H9 (cell line): ENCODE measurements at regions not wholly inside any gene's neighbourhood (a gene's known extent, or its start where the extent isn't known, plus 50 kb on each side); places are given as distances from the start of the nearest gene placed in this dataset.

Source experiments
- DNase-seq: peaks from one replicate; pipeline ENCODE4 v3.0.0-alpha.2; 2017
- H2AFZ ChIP-seq: one replicate; pipeline ENCODE4 v1.6.1; 2013; ENCODE audit warnings: mild to moderate bottlenecking, low read length, control low read depth, moderate library complexity
- H2AK5ac ChIP-seq: 2 replicates; pipeline ENCODE4 v1.6.1; 2013; ENCODE audit warnings: low read length, control low read depth, mixed read lengths; ENCODE audit not compliant: insufficient read length
- H2BK120ac ChIP-seq: one replicate; pipeline ENCODE4 v1.6.1; 2013; ENCODE audit warnings: low read depth, mild to moderate bottlenecking, low read length, control low read depth, inconsistent platforms; ENCODE audit not compliant: poor library complexity, severe bottlenecking
- H2BK12ac ChIP-seq: 2 replicates; pipeline ENCODE4 v1.6.1; 2013; ENCODE audit warnings: low read length, control low read depth, mixed read lengths, low read depth; ENCODE audit not compliant: insufficient read length
- H2BK15ac ChIP-seq: 2 replicates; pipeline ENCODE4 v1.6.1; 2013; ENCODE audit warnings: low read depth, low read length, control low read depth
- H2BK20ac ChIP-seq: one replicate; pipeline ENCODE4 v1.6.1; 2013; ENCODE audit warnings: low read depth, mild to moderate bottlenecking, low read length, control low read depth, inconsistent platforms; ENCODE audit not compliant: poor library complexity, severe bottlenecking
- H2BK5ac ChIP-seq: 2 replicates; pipeline ENCODE4 v1.6.1; 2013; ENCODE audit warnings: low read length, control low read depth, mixed read lengths; ENCODE audit not compliant: insufficient read length
- H3K14ac ChIP-seq: 2 replicates; pipeline ENCODE4 v1.6.1; 2013; ENCODE audit warnings: low read length, control low read depth; ENCODE audit not compliant: insufficient read depth
- H3K18ac ChIP-seq: 2 replicates; pipeline ENCODE4 v1.6.1; 2013; ENCODE audit warnings: low read depth, mild to moderate bottlenecking, mixed read lengths, low read length, control low read depth; ENCODE audit not compliant: insufficient read length
- H3K23ac ChIP-seq: 2 replicates; pipeline ENCODE4 v1.6.1; 2013; ENCODE audit warnings: low read length, control low read depth, mixed read lengths, low read depth; ENCODE audit not compliant: insufficient read length
- H3K23me2 ChIP-seq: 2 replicates; pipeline ENCODE4 v1.6.1; 2013; ENCODE audit warnings: low read depth, mild to moderate bottlenecking, mixed read lengths, low read length, control low read depth; ENCODE audit not compliant: insufficient read length, poor library complexity, severe bottlenecking
- H3K27ac ChIP-seq: 2 replicates; pipeline ENCODE4 v1.5.1; 2013; ENCODE audit warnings: low read length, control low read depth, mixed read lengths, low read depth; ENCODE audit not compliant: insufficient read length
- H3K27me3 ChIP-seq: 2 replicates; pipeline ENCODE4 v1.6.1; 2013; ENCODE audit warnings: low read length, control low read depth, inconsistent platforms; ENCODE audit not compliant: insufficient read depth
- H3K4ac ChIP-seq: 2 replicates; pipeline ENCODE4 v1.6.1; 2013; ENCODE audit warnings: low read depth, mild to moderate bottlenecking, control low read depth, inconsistent platforms, low read length, moderate library complexity
- H3K4me1 ChIP-seq: 2 replicates; pipeline ENCODE4 v1.6.1; 2013; ENCODE audit warnings: low read length, control low read depth, inconsistent platforms; ENCODE audit not compliant: insufficient read depth
- H3K4me2 ChIP-seq: 2 replicates; pipeline ENCODE4 v1.6.1; 2013; ENCODE audit warnings: low read length, control low read depth, mixed read lengths; ENCODE audit not compliant: insufficient read length, insufficient read depth
- H3K56ac ChIP-seq: 2 replicates; pipeline ENCODE4 v1.6.1; 2013; ENCODE audit warnings: low read depth, mild to moderate bottlenecking, mixed read lengths, low read length, control low read depth; ENCODE audit not compliant: insufficient read length
- H3K79me1 ChIP-seq: 2 replicates; pipeline ENCODE4 v1.6.1; 2013; ENCODE audit warnings: low read depth, mild to moderate bottlenecking, moderate library complexity, low read length, control low read depth, inconsistent platforms; ENCODE audit not compliant: insufficient read depth, poor library complexity, severe bottlenecking
- H3K79me2 ChIP-seq: 2 replicates; pipeline ENCODE4 v1.6.1; 2013; ENCODE audit warnings: low read length, control low read depth, inconsistent platforms; ENCODE audit not compliant: insufficient read depth
- H3K9ac ChIP-seq: 2 replicates; pipeline ENCODE4 v1.6.1; 2013; ENCODE audit warnings: low read length, control low read depth, mixed read lengths; ENCODE audit not compliant: insufficient read length; ENCODE audit errors: extremely low read depth
- H3K9me3 ChIP-seq: one replicate; pipeline ENCODE4 v1.6.1; 2013; ENCODE audit warnings: low read depth, low read length, inconsistent platforms; ENCODE audit not compliant: control insufficient read depth
- H3T11ph ChIP-seq: one replicate; pipeline ENCODE4 v1.6.1; 2013; ENCODE audit warnings: mild to moderate bottlenecking, low read length, control low read depth, inconsistent platforms
- H4K20me1 ChIP-seq: one replicate; pipeline ENCODE4 v1.6.1; 2013; ENCODE audit not compliant: control insufficient read depth, insufficient read length, insufficient read depth
- H4K5ac ChIP-seq: 2 replicates; pipeline ENCODE4 v1.6.1; 2013; ENCODE audit warnings: low read depth, mild to moderate bottlenecking, mixed read lengths, low read length, control low read depth; ENCODE audit not compliant: insufficient read length
- H4K8ac ChIP-seq: replicated peaks from 2 replicates; pipeline ENCODE4 v1.6.1; 2013; ENCODE audit warnings: low read length, control low read depth, mixed read lengths, low read depth; ENCODE audit not compliant: insufficient read length
- H4K91ac ChIP-seq: 2 replicates; pipeline ENCODE4 v1.6.1; 2013; ENCODE audit warnings: low read depth, mild to moderate bottlenecking, moderate library complexity, mixed read lengths, low read length, control low read depth; ENCODE audit not compliant: insufficient read length
- H3K27ac Mint-ChIP-seq, 3 experiments: 2 replicates in 2 of 3; 3 replicates in 1 of 3; pipeline ENCODE4 v1.8.0; 2020 to 2021; ENCODE audit warnings: mixed read lengths in 3 of 3, mild to moderate bottlenecking in 1 of 3, moderate library complexity in 1 of 3
- H3K27me3 Mint-ChIP-seq: 2 replicates; pipeline ENCODE4 v1.8.0; 2021; ENCODE audit warnings: low read depth, mild to moderate bottlenecking, moderate library complexity, mixed read lengths
- H3K36me3 Mint-ChIP-seq, 3 experiments: 2 replicates in 2 of 3; 3 replicates in 1 of 3; pipeline ENCODE4 v1.8.0; 2020 to 2021; ENCODE audit warnings: low read depth in 3 of 3, mixed read lengths in 3 of 3; ENCODE audit not compliant: insufficient read depth in 1 of 3
- H3K4me1 Mint-ChIP-seq, 2 experiments: 2 replicates each; pipeline ENCODE4 v1.8.0; 2020; ENCODE audit warnings: mixed read lengths in 2 of 2
- H3K4me3 Mint-ChIP-seq, 2 experiments: 2 replicates in 1 of 2; 3 replicates in 1 of 2; pipeline ENCODE4 v1.8.0; 2020 to 2021; ENCODE audit warnings: mild to moderate bottlenecking in 2 of 2, mixed read lengths in 2 of 2, moderate library complexity in 1 of 2
- H3K9me3 Mint-ChIP-seq, 2 experiments: 2 replicates in 1 of 2; 3 replicates in 1 of 2; pipeline ENCODE4 v1.8.0; 2020; ENCODE audit warnings: mild to moderate bottlenecking in 2 of 2, mixed read lengths in 2 of 2, moderate library complexity in 1 of 2
- CTCF ChIP-seq: fragments of 200-600 bp; sonication (generic); conservative IDR thresholded peaks from 3 replicates; pipeline ENCODE4 v1.8.0; 2021; ENCODE audit warnings: antibody characterized with exemption, mild to moderate bottlenecking

- no peak overlapping the region for H3T11ph ChIP-seq
- no peaks in the 10 kb centered on the region for H3K23me2 ChIP-seq
- no peaks in the 10 kb centered on the region for H3K4me1 Mint-ChIP-seq
- H3K23ac ChIP-seq, result no peak overlapping the region
- H3K9me3 ChIP-seq, result no peaks in the 10 kb centered on the region
- H3K56ac ChIP-seq, result no peak overlapping the region
- H3K79me1 ChIP-seq, result no peaks in the 10 kb centered on the region
- H4K91ac ChIP-seq, result no peak overlapping the region
- H3K4me1 ChIP-seq, result no peaks in the 10 kb centered on the region
- H2AFZ ChIP-seq, result no peak overlapping the region
- no peaks in the 10 kb centered on the region for H3K36me3 Mint-ChIP-seq
- no peak overlapping the region for H2BK15ac ChIP-seq
- DNase-seq, result no peak
- TF ChIP-seq CTCF, result no peak
- H3K9me3 Mint-ChIP-seq, result no peaks in the 10 kb centered on the region
- no peak overlapping the region for H3K9ac ChIP-seq
- no peak overlapping the region for H3K27ac ChIP-seq
- H4K8ac ChIP-seq, result no peak overlapping the region
- no peak overlapping the region for H3K18ac ChIP-seq
- H3K14ac ChIP-seq, result no peak overlapping the region
- H2BK20ac ChIP-seq, result no peak overlapping the region
- H3K4me3 Mint-ChIP-seq, result no peak overlapping the region
- no peaks in the 10 kb centered on the region for H4K20me1 ChIP-seq
- no peak overlapping the region for H2BK12ac ChIP-seq
- H3K27ac Mint-ChIP-seq, result no peak overlapping the region
- no peak overlapping the region for H4K5ac ChIP-seq
- H2BK5ac ChIP-seq, result no peak overlapping the region
- H2BK120ac ChIP-seq, result no peak overlapping the region
- no peak overlapping the region for H3K4me2 ChIP-seq
- H3K27me3 ChIP-seq, result no peaks in the 10 kb centered on the region
- no peak overlapping the region for H2AK5ac ChIP-seq
- H3K27me3 Mint-ChIP-seq, result no peaks in the 10 kb centered on the region
- H3K4ac ChIP-seq, result no peak overlapping the region
- H3K79me2 ChIP-seq, result no peaks in the 10 kb centered on the region
Measured at GRCh38 chr13:68440874-68441273, 1210.7 kb upstream of the PCDH9 start.
